ENCODE measurements at regions not wholly inside any gene's neighbourhood (a gene's known extent, or its start where the extent isn't known, plus 50 kb on each side); places are given as distances from the start of the nearest gene placed in this dataset.

DNA sequence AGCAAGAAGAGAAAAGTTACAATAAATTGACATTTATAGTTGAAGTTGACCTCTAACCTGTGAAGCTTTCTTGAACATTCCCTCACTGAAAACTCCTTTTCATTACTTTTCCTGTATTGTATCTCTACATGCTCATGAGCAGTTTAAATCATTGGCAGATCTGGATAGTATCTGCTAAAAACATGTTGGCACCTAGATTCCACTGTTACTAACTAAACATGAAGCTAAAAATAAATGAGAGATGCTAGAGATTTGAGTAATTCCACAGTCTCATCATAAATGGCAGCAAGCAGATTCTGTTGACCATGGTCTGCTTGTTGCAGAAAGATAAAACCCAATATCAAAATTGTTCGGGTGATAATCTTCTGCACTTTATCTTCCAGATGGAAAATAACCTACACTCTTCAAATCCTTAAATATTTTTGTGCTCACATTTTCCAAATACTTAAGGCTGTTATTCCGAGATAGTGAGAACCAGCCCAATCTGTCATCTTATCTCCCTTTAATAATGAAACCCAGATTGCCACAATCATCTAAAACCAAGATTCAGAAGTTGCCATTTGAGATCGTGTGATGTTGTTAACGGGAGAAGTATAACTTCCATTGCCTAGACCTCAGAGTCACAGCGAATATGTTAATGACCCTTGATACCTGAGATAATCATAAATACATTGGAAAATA, 171.0 kb upstream of the DAAM1 start:
- TF ChIP-seq, protein P1, sequence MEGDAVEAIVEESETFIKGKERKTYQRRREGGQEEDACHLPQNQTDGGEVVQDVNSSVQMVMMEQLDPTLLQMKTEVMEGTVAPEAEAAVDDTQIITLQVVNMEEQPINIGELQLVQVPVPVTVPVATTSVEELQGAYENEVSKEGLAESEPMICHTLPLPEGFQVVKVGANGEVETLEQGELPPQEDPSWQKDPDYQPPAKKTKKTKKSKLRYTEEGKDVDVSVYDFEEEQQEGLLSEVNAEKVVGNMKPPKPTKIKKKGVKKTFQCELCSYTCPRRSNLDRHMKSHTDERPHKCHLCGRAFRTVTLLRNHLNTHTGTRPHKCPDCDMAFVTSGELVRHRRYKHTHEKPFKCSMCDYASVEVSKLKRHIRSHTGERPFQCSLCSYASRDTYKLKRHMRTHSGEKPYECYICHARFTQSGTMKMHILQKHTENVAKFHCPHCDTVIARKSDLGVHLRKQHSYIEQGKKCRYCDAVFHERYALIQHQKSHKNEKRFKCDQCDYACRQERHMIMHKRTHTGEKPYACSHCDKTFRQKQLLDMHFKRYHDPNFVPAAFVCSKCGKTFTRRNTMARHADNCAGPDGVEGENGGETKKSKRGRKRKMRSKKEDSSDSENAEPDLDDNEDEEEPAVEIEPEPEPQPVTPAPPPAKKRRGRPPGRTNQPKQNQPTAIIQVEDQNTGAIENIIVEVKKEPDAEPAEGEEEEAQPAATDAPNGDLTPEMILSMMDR (IDR thresholded peaks at IDR 0.05; ENCODE audit: low read depth, low read length, poor library complexity, severe bottlenecking), result no peak
- TF ChIP-seq EZH2phosphoT487 (IDR thresholded peaks at IDR 0.05; ENCODE audit: borderline replicate concordance, low read length), result no peak

All from DOHH2 (cell line).